IPS-11a (cell line): ENCODE measurements at regions not wholly inside any gene's neighbourhood (a gene's known extent, or its start where the extent isn't known, plus 50 kb on each side); places are given as distances from the start of the nearest gene placed in this dataset.
"Not testable (repeated sequence)": the region's sequence is repeated elsewhere in the genome, so short reads cannot be mapped to it uniquely, and the experiment has no call there.

Experiments
- H3K4me3 ChIP-seq: one replicate; pipeline ENCODE4 v1.5.1; 2013; ENCODE audit warnings: low read depth, low read length, control low read depth

DNA sequence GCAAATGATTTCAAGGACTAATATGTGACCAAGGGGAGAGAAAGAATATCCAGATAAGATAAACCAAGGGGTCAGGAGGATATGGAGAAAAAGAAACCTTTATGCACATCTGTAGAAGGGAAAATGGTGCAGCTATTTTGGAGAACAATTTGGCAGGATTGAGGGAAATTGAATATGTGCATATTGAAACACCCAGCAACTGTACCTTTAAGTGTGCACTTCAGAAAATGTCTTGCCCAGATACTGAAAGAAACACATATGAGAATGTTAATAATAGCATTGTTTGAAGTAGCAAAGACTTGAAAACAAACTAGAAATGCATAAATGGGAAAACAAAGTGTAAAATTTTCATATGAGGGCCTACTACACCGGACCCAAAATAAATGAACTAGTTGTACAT is 599.6 kb downstream of the PSAT1 start:
- no peak overlapping the region for H3K4me3 ChIP-seq

GRCh38 chr9:78898234-78898633 is 601.3 kb downstream of the PSAT1 start:
- H3K4me3 ChIP-seq = no peak overlapping the region

DNA sequence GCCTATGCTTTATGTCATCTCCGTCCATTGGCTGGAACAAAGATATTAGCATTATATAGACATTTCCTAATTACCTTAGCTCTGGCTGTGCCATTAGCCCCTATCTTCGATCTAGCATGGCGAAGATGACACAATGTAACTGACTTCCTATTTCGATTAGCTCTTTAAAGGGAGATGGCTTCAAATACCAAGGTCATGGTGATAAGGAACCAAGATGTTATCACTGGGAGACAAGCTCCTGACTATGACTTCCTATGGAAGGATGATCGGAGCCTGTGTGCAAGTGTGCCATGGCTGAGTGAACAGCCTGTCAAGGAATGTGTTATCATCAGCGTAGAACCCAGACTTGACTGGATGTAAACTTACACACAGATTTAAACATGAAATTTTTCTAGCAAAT is 602.1 kb downstream of the PSAT1 start:
- no peak overlapping the region for H3K4me3 ChIP-seq

GRCh38 chr9:78900500-78900899 is 603.6 kb downstream of the PSAT1 start:
- no peak overlapping the region for H3K4me3 ChIP-seq

GRCh38 chr9:78902051-78902450 is 605.1 kb downstream of the PSAT1 start:
- H3K4me3 ChIP-seq = no peak overlapping the region

GRCh38 chr9:78903581-78903980 is 606.7 kb downstream of the PSAT1 start:
- no peak overlapping the region for H3K4me3 ChIP-seq

DNA sequence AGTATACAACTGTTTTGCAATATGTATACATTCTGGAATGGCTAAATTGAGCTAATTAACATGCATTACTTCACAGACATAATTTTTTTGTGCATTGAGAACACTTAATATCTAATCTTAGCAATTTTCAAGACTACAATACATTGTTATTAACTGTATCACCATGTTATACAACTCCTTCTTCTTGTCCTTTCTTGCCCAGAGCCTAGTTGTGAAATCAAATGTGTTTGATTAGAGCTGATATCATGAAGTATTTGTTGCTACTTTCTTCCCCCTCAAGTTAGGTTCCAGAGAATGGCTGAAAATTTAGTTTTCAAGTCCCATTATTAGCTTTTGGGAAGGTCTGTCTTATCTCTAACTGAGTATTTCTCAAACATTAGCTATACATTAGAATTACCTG is 607.8 kb downstream of the PSAT1 start:
- no peak overlapping the region for H3K4me3 ChIP-seq

GRCh38 chr9:78905387-78905786 is 608.5 kb downstream of the PSAT1 start:
- H3K4me3 ChIP-seq = no peak overlapping the region

GRCh38 chr9:78905986-78906755 is 609.2 kb downstream of the PSAT1 start:
- H3K4me3 ChIP-seq = no peak overlapping the region

DNA sequence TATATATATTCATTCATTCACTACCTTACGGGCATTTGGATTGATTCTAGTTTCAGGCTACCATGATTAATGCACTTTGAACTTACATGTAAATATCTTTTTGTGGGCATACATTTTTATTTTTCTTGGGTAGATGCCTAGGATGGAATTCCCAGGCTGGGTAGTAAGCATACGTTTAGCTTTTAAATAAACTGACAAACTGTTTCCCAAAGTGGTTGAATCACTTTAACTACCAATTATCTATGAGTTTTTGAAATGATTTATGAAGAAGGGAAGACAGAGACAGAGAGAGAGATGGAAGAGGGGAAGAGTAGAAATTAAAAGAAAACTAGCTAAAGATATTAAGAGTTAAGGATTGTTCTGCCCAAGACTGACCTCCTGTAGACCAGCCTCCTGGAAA is 612.6 kb downstream of the PSAT1 start:
- H3K4me3 ChIP-seq = no peak overlapping the region

DNA sequence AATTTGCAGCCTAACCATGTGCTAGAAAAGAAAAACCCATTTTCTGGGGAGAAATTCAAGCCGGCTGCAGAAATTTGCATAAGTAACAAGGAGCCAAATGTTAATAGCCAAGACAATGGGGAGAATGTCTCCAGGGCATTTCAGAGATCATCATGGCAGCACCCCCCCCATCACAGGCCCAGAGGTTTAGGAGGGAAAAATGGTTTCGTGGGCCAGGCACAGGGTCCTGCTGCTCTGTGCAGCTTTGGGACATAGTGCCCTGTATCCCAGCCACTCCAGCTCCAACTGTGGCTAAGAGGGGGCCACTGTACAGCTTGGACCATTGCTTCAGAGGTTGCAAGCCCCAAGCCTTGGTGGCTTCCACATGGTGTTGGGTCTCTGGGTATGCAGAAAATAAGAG is 620.0 kb downstream of the PSAT1 start:
- H3K4me3 ChIP-seq = not testable (repeated sequence)

DNA sequence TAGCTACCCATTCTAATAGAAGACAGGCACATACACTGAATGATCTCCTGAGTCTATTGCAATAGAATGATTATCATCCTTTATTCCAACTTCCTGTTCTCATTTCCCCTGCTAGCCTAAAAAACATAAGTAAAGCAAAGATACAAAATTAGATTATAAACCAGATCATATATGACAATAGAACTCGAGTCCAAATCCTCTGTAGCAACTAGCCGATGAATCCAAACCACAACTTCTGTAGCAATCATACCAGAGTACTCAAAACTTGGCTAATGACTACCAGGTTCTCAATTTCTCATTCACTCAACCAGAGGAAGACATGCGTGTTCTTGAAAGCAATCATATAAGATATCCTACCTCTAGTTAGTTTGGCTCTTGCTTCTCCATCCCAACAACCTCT is 622.1 kb downstream of the PSAT1 start:
- H3K4me3 ChIP-seq = no peak overlapping the region

DNA sequence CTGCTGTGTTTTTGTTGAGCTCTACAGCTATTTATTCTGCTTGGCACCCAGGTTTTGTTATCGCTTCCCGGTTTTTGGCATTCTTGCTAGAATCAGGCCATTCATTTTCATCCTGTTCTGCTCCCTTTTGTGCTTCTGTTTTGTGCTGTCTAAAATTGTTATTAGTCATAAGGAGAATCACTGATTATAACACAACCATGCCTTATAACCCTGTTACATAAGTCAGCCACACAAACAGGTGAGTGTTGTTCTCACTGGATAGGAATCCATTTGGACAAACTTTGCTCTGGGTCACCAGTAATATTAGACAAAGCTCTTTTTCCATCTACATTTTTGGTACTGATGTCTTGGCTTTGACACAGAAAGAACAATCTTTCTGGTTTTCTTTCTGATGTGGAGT is 622.8 kb downstream of the PSAT1 start:
- no peak overlapping the region for H3K4me3 ChIP-seq

GRCh38 chr9:78921341-78921740 is 624.4 kb downstream of the PSAT1 start:
- H3K4me3 ChIP-seq = no peak overlapping the region

DNA sequence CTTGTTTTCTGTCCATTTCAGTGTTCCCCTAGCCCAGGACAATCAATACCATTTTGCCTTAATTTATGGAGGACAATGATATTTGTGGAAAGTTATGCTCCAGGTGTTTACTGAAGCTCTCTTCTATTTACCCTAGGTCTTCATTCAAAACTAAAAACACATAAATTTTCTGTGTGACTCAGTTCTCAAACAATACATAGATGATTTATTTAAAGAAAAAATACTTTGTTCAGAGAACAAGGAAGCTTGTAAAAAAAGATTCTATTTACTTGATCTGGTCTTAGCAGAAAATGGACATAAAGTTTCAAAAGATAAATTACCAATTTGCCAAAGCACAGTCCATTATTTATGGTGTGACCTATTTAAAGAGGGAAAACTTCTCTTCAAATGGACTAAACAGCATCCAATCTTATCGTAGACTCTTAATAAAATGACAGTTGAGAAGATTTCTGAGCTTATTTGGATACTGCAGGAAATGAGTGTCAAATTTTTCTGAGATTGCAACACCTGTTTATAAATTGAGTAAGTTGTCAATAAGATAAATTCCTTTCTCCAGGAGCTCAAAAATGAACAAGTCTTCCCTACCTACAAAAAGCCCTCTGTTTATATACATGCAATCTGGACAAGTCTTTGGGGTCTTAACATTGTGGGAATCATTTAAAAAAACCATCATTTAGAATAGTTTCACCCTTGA is 627.2 kb downstream of the PSAT1 start:
- no peak overlapping the region for H3K4me3 ChIP-seq

- H3K4me3 ChIP-seq = no peak overlapping the region
These were observed 630.4 kb downstream of the PSAT1 start for GRCh38 chr9:78927099-78927940.

DNA sequence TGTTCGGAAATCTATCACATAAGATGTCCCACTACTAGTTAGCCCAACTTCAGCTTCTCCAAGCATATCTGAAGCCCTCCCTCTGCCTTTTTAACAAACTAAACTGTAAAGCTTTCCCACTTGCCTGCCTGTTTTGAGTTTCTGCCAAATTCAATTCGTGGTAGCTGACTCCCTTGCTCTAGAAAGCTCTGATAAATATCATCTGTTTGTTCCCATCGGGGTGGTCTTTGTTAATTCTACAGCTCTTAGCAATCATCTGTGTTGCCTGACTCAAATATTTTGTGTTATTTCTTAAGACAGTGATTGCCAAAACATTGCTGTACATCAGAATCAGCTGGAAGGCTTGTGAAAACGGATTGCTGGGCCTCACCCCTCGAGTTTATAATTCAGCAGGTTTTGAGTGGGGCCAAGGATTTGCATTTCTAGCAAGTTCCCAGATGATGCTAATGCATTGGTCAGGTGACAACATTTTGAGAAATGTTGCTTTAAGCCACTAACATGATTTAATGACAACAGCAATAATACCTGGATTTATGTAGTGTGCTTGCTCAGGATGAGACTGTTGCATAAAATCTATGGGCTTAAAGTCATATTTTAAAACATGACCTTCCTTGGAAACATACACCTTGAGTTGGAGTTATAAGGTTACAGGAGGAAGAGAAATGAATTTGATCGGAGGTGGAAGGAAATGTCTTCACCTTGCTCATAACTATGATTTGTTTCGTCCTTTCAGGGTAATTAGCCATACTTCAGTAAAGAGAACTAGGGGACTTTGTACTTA is 631.9 kb downstream of the PSAT1 start:
- no peak overlapping the region for H3K4me3 ChIP-seq

DNA sequence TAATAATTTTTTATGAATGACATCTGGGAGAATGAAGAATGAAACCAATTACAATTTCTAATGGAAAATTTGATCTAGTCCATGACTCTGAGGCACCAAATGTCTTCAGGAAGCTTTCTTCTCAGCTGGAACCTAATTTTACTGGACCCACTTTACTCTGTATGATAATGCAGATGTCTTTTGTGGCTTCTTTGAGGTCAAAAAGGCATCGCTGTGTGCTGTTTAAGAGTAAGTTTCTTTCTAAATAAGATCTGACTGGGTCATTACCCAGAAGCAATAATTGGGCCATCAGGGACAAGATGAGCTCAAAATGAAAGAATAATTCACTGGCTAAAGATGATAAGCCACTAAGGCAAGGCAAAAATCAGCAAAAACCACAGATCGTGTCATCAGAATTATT is 633.4 kb downstream of the PSAT1 start:
- no peak overlapping the region for H3K4me3 ChIP-seq

DNA sequence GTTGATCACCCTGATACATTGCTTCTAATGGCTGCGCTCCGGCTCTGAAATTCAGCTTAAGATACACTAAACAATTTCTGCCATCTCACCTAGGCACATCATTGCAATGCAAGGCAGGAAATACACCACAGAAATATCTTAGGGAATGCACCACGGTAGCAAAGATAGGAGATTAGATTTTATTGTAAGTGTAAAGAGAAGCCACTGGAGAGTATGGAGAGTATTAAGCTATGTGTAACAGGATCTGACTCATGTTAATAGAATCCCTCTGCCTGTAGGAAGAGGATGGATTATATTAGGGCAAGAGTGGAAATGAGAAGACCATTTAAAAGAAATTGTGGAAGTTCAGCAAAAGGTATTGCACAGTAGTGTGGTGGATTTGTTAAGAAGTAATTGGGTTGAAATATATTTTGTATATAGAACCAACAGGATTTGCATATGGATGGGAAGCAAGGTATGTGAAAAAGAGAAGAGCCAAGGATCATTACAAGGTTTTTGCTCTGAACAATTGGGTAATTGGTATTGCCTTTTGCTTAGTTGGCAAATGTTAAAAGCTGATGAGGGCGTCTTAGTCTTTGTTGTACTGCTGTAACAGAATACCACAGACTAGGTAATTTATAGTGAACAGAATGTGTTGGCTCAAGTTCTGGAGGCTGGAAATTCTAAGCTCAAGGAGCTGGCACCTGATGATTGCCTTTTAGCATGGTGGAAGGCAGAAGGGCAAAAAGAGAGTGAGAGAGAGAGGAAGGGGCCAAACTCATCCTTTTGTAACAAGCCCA is 636.1 kb downstream of the PSAT1 start:
- H3K4me3 ChIP-seq = no peak overlapping the region

DNA sequence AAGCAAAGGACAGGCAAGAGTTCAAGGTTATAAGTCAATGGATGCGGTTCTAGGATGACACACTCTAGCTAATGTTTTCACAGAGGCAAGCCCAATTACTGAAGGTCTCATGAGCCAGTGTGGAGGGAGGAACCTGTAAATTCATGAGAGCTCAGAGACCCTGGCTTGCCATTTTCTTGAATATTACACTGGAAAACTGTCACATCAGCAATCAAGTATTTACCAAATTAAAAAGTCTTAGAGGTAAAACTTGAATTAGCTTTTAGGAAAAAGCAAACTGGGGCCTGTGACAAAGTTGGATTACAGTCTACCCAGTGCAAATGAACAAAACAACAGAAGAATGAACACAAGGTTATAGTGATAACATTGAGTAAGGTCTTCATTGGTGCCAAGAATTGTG is 636.9 kb upstream of the TLE4 start:
- no peak overlapping the region for H3K4me3 ChIP-seq
